Activated CD4-positive, alpha-beta T cell treated with anti-CD3 and anti-CD28 coated beads for 1 hour (primary cell): ENCODE measurements at regions not wholly inside any gene's neighbourhood (a gene's known extent, or its start where the extent isn't known, plus 50 kb on each side); places are given as distances from the start of the nearest gene placed in this dataset.
"Not testable (repeated sequence)": the region's sequence is repeated elsewhere in the genome, so short reads cannot be mapped to it uniquely, and the experiment has no call there.

Experiments used
- DNase-seq: peaks from one replicate; pipeline ENCODE4 v3.0.0-alpha.2; 2020

DNA sequence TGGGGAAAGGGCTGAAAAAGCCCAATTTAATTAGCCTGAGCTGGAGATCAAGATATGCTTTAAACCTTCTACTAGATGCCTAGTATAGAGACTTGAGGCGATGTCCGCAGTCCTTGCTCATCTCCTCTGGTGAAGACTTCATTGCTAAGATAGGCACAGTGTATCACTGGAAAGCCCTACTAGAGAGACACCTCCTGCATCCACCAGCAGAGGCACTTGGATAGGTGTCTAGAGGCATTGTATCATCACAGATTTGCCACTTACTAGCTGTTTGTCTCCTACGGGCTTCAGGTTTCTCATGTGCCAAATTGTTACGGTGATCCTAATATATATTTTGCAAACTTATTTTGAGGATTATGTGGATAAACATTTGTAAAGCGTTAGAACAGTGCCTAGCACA is 1048.5 kb downstream of the GALC start:
- no peak for DNase-seq

DNA sequence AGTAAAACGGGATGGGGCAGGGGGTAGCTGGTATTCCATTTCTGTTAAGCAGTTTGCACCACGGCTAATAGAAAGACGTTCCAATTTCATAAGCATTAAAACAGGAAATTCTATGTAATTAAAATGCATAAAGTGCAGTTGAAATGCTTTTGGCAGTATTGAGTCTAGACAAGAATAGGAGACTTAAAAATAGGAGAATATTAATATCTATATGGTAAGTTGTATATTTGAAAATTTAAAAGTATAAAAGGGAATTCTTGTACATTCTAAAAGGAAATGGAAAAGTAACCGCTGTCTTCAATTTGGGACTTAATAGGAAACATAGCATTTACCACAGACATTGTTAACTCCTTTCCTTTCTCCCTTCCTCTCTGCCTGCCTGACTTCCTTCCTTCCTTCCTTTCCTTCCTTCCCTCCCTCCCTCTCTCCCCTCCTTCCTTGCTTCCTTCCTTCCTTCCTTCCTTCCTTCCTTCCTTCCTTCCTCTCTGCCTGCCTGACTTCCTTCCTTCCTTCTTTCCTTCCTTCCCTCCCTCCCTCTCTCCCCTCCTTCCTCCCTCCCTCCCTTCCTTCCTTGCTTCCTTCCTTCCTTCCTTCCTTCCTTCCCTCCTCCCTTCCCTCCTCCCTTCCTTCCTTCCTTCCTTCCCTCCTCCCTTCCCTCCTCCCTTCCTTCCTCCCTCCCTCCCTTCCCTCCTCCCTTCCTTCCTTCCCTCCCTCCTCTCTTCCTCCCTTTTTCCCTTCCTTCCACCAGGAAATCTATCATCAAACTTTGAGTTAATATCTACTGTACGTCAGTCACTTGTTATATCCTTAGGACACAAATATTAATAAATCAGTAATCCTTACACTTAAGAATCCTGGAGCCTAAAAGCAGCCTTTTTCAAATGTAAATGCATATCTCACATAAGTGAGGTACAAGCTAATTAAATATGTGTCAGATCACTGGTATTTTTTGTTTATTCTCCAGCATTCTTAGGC is 1049.3 kb downstream of the GALC start:
- no peak for DNase-seq

- no peak for DNase-seq
Observed at GRCh38 chr14:86942936-86943335, 1050.0 kb downstream of the GALC start.

GRCh38 chr14:86940106-86940505 is 1052.9 kb downstream of the GALC start:
- DNase-seq, result no peak

DNA sequence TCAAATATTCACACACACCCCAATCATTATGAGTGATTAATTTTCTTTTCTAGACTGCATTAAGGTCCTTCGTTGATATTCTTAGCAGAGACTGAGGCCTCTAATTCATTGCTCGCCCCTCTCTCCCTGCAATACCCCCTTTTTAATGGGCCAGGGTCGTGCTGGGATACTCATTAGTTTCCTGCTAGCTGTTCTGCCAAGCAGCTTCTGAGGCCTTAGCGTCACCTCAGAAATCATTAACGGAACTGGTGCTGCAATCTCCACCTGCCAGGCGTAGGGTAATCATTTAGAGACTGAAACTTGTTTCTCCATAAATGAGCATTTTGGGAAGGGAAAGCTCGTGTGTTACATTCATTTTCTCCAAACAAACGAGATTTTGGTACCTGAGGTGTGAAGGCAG is 1054.7 kb downstream of the GALC start:
- DNase-seq, result no peak

- no peak for DNase-seq
Observed at GRCh38 chr14:86936556-86936955, 1056.4 kb downstream of the GALC start.

DNA sequence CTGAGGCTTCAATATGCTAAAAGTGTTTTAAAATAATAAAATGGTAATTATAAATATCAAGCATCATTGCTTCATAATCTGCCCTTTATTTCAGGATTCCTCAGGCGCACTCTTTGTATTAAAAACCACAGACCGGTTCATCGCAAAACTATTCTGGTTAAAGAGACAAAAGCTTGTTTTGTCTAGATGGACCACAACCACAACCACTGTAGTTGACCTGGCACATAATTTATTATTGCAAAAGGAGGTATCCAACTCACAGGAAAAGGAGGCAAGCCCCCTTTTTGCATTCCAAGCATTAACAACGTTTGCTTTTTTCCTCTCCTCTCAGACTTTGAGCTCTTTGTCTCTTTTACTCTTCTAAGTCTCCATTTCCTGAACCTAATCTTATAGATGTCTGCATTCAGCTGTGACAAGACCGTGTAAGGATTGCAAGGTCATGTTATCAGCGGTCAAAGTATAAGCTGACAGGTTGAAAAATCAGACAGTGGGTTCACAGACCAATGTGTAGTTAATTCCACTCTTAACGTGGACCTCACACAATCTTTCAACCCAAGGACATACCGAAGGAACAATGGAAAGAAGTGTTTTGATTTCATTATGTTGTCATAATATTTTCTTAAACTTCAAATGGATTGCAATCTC is 1057.6 kb downstream of the GALC start:
- no peak for DNase-seq

GRCh38 chr14:86933958-86934595 is 1058.9 kb downstream of the GALC start:
- DNase-seq, result no peak

DNA sequence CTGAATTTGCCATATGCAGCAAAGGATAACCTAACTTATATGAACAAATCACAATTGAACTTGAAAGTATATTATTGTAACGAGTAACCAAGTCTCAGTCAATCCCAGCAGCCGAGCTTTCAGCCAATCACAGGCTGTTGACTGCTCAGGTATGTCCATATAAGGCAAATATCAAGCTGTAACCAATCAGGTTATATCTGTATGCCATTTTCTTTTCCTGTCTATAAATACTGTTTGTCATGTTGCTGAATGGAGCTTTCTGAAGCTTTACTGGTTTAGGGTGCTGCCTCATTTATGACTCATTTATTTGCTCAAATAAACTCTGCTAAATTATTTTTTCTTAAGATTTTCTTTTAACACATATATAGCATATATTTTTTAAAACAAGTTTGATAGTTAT is 1059.5 kb downstream of the GALC start:
- no peak for DNase-seq

DNA sequence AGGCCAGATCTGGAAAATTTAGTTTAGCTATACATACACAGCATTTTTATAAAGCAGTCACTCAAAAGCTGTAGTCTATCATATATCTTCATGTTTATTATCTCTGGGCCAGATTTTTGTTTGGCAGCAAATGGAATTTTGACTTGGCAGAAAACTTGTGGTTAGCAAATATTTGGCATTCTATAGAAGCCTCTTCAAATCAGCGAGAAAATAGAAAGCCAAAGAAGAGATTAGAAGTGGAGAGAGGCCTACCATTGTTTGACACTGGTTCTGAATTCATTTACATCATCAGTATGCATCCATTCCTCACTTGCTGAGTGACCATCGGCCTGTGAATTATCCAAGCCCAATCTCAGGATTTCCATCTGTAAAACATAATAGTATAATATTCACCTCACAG is 1077.6 kb downstream of the GALC start:
- no peak for DNase-seq

DNA sequence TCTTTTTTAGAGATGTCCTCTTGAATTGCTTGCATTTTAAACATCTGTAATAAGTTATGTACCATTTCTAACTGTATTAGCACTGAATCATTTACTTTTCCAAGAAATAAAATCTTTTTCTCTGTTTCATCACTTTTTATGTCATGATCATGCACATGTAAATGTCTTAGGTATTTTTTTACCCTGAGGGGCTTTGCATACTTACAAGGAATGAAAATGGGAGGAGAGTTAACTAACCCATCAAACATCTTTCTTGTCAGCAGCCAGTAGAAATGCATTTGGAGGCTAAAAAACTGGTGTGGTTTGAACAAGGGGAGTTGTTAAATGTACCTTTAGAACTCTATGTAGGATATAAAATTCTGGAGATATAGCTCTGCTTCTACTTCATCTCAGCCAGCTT is 1080.3 kb downstream of the GALC start:
- no peak for DNase-seq

DNA sequence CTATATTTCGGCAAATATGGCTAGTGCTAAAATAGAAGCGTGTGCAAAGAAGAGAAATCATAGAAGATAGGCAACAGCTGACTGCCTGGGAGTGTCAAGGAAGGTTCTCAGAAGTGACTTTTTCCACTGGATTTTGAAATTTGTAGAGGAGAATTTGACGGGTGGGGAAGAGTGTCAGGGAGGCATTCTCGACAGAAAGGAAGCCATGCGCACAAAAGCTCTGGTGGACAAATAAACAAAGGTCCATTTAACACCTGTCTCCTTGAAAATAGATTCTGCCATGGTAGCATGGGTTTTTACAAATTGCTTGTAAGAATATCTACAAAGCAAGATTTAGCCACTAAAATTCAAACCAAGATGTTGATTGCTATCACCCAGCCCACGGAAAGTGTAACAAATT is 1081.5 kb downstream of the GALC start:
- DNase-seq, result no peak

DNA sequence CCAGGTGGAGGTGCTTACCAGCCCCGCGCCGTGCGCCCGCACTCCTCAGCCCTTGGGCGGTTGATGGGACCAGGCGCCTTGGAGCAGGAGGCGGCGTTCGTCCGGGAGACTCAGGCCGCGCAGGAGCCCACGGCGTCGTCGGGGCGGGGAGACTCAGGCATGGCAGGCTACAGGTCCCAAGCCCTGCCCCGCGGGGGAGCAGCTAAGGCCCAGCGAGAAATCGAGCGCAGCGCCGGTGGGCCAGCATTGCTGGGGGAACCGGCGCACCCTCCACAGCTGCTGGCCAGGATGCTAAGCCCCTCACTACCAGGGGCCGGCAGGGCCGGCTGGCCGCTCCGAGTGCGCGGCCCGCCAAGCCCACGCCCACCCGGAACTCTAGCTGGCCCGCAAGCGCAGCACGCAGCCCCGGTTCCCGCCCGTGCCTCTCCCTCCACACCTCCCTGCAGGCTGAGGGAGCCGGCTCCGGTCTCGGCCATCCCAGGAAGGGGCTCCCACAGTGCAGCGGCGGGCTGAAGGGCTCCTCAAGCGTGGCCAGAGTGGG is 1087.5 kb downstream of the GALC start:
- DNase-seq, result not testable (repeated sequence)

GRCh38 chr14:86902176-86902950 is 1090.6 kb downstream of the GALC start:
- DNase-seq, result no peak

DNA sequence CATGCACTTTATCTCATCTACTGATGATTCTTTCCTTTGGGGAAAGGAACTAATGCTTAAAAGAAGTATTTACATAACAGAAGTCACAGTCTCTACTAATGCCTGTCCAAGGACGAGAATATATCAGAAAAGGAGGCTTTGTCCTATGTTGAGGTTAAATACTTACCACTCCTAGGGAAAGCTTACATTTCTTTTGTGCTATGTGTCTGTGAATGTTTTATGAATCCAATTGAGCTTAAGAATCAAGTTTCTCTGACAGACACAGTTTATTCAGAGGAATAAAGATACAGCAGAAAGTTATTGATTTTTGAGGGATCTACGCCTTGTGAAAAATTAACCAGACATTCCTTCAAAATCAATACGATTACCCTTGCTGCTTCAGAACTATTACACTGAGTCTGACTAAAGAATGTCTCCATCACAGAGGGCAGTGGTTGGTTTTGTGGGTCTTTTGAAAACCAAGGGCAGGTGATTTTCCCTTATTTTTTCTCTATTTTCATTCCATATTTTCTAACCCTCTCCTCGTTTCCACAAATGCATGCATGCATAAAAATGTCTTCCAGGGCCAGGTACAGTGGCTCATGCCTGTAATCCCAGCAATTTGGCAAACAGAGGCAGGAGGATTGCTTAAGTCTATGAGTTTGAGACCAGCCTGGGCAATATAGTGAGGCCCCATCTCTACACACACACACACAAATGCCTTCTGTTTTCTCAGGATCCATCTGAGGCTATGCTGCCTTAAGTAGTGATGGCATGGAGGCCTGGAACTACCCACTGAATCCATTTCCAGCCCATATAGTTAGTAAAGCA is 1095.1 kb downstream of the GALC start:
- DNase-seq, result no peak

- DNase-seq, result no peak
Observed at GRCh38 chr14:86897224-86897623, 1095.8 kb downstream of the GALC start.

GRCh38 chr14:86896701-86897100 is 1096.3 kb downstream of the GALC start:
- no peak for DNase-seq

GRCh38 chr14:86892152-86892956 is 1100.6 kb downstream of the GALC start:
- no peak for DNase-seq

- DNase-seq, result no peak
Observed at GRCh38 chr14:86885280-86885679, 1107.7 kb downstream of the GALC start.

GRCh38 chr14:86884498-86884897 is 1108.5 kb downstream of the GALC start:
- DNase-seq, result no peak

DNA sequence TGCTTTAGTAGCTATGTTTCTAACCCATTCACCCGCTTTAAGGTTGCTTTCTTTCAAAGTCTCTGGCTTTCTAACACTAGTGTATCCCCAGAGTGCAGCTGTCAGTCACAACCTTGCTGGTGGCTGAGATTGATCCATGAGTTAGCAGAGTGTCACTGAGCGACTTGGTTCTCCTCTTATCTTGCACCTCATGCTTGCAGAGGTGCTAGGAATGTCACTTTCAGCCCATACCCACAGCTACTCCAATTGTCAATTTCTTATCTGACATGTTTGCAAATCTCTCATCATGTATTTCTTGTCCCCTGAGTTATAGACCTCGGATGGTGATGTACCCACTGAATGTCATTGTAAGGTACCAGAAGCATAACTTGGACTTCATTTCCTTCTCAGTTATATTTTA is 1110.2 kb downstream of the GALC start:
- DNase-seq, result no peak
